ENCODE measurements at regions not wholly inside any gene's neighbourhood (a gene's known extent, or its start where the extent isn't known, plus 50 kb on each side); places are given as distances from the start of the nearest gene placed in this dataset.
"Not testable (repeated sequence)": the region's sequence is repeated elsewhere in the genome, so short reads cannot be mapped to it uniquely, and the experiment has no call there.

GRCh38 chr10:37067576-37067975 is 57.8 kb upstream of the ANKRD30A start:
- peak in 1 of 2 experiments; percentile 29 for DNase-seq

GRCh38 chr10:37062296-37062695 is 63.1 kb upstream of the ANKRD30A start:
- not testable (repeated sequence) for DNase-seq

GRCh38 chr10:37057261-37057660 is 68.1 kb upstream of the ANKRD30A start:
- DNase-seq = no peak

- DNase-seq = no peak
Observed at GRCh38 chr10:37053476-37053875, 71.9 kb upstream of the ANKRD30A start.

- DNase-seq = not testable (repeated sequence)
Observed at GRCh38 chr10:37049982-37050381, 75.4 kb upstream of the ANKRD30A start.

- not testable (repeated sequence) for DNase-seq
Observed at GRCh38 chr10:37044319-37044718, 81.1 kb upstream of the ANKRD30A start.

GRCh38 chr10:37035853-37036252 is 89.5 kb upstream of the ANKRD30A start:
- no peak for DNase-seq

GRCh38 chr10:37015498-37015897 is 109.9 kb upstream of the ANKRD30A start:
- DNase-seq = no peak

GRCh38 chr10:37010741-37011140 is 114.7 kb upstream of the ANKRD30A start:
- DNase-seq = no peak

GRCh38 chr10:37008276-37008675 is 117.1 kb upstream of the ANKRD30A start:
- not testable (repeated sequence) for DNase-seq

- DNase-seq = no peak
Observed at GRCh38 chr10:37003126-37003525, 122.3 kb upstream of the ANKRD30A start.

- not testable (repeated sequence) for DNase-seq
Observed at GRCh38 chr10:36995806-36996205, 129.6 kb upstream of the ANKRD30A start.

GRCh38 chr10:36994886-36995285 is 130.5 kb upstream of the ANKRD30A start:
- DNase-seq = no peak

- no peak for DNase-seq
Observed at GRCh38 chr10:36989233-36989632, 136.2 kb upstream of the ANKRD30A start.

GRCh38 chr10:36946598-36946997 is 178.8 kb upstream of the ANKRD30A start:
- no peak for DNase-seq

GRCh38 chr10:36943544-36943943 is 181.9 kb upstream of the ANKRD30A start:
- no peak for DNase-seq

GRCh38 chr10:36942616-36943015 is 182.8 kb upstream of the ANKRD30A start:
- no peak for DNase-seq

- no peak for DNase-seq
Observed at GRCh38 chr10:36903040-36903439, 222.4 kb upstream of the ANKRD30A start.

GRCh38 chr10:36899652-36900051 is 225.7 kb upstream of the ANKRD30A start:
- no peak for DNase-seq

- DNase-seq = peak in 1 of 2 experiments; percentile 29
Observed at GRCh38 chr10:36888925-36889573, 236.3 kb upstream of the ANKRD30A start.

- no peak for DNase-seq
Observed at GRCh38 chr10:36886303-36886891, 239.0 kb upstream of the ANKRD30A start.

GRCh38 chr10:36885746-36886145 is 239.7 kb upstream of the ANKRD30A start:
- no peak for DNase-seq

- no peak for DNase-seq
Observed at GRCh38 chr10:36882781-36883180, 242.6 kb upstream of the ANKRD30A start.

- peak in 1 of 2 experiments; percentile 30 for DNase-seq
Observed at GRCh38 chr10:36880898-36881297, 244.5 kb upstream of the ANKRD30A start.

Data from SW 1271 (cell line).